Ureter (tissue), 1 donor: ENCODE measurements at regions not wholly inside any gene's neighbourhood (a gene's known extent, or its start where the extent isn't known, plus 50 kb on each side); places are given as distances from the start of the nearest gene placed in this dataset.

Experiments used
- DNase-seq: peaks from one replicate; pipeline ENCODE4 v3.0.0-alpha.2; 2020; ENCODE audit warnings: low spot score
- donor health status: DM: yes; HTN: yes; CAD: no.

- no peak for DNase-seq
These were observed 64.3 kb downstream of the MRPL14 start for GRCh38 chr6:44062771-44063560.

DNA sequence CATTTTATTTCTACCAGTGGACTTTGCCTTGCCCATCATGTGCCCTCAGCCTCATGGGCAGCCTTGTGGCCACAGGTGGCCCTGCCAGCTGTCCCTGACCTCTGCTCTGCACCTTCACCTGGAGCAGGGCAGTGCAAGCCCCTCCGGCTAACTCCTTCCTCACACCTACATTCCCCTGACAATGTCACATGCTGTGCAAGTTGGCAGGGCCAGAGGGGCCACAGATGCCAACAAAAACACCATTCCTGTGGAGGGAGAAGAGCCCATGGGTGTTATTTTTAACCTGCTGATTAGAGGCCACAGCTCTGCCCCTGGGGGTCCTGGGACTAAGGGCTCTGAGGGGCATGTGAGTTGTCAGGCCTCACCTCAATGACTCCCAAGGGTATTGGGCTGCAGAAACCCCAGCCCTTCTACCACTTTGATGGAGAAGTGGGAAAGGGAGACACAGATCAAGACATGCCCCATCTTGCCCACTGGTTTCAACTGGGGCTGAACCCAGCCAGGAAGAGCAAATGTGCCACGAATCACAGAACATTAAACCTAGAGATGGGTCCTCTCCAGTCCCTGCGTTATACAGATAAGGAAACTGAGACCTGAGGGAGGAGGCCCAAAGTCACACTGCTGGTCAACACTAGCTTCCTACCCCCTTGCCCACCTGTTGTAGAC, 65.0 kb downstream of the MRPL14 start:
- no peak for DNase-seq

GRCh38 chr6:44061375-44062104, 65.7 kb downstream of the MRPL14 start:
- DNase-seq, result no peak

DNA sequence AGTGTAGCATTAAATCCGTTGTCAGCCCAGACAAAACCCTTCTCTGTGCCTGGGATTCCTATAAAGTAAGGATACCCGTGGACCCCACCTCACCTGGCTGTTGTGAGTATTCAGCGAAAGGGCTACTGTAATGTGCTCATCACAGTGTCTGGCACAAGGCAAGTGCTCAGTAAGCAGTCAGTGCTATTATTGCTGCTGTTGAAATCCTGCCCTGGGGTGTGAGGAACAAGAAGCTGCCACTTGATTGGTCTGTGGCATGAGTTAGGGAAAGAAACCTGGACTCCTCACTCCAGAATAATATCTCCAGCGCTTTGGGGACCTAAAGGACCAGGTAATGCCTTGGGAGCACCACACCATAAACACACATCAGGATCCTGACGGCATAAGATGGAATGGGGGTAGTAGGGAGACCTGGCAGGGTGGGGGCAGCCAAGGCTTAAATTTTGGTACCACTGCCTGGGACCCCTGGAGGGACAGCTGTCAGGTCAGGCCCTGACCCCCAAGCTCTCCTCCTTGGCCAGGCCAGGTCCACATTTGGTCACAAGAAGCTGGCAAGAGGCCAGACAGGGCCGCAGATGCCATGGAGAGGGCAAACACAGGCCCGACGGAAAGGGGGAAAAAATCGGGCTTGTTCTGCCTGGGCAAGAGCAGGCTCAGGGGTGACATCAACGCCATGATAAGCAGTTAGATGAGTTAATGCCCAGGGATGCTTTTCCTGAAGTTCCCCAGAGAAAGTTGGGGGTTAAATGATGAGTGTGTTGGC, 66.5 kb downstream of the MRPL14 start:
- DNase-seq, result no peak

GRCh38 chr6:44059359-44060346, 67.6 kb downstream of the MRPL14 start:
- no peak for DNase-seq

- peak; percentile 92 for DNase-seq
These were observed 68.5 kb downstream of the MRPL14 start for GRCh38 chr6:44058617-44059358.

GRCh38 chr6:44057931-44058616, 69.2 kb downstream of the MRPL14 start:
- DNase-seq, result no peak

GRCh38 chr6:44057238-44057930, 69.9 kb downstream of the MRPL14 start:
- DNase-seq, result no peak

DNA sequence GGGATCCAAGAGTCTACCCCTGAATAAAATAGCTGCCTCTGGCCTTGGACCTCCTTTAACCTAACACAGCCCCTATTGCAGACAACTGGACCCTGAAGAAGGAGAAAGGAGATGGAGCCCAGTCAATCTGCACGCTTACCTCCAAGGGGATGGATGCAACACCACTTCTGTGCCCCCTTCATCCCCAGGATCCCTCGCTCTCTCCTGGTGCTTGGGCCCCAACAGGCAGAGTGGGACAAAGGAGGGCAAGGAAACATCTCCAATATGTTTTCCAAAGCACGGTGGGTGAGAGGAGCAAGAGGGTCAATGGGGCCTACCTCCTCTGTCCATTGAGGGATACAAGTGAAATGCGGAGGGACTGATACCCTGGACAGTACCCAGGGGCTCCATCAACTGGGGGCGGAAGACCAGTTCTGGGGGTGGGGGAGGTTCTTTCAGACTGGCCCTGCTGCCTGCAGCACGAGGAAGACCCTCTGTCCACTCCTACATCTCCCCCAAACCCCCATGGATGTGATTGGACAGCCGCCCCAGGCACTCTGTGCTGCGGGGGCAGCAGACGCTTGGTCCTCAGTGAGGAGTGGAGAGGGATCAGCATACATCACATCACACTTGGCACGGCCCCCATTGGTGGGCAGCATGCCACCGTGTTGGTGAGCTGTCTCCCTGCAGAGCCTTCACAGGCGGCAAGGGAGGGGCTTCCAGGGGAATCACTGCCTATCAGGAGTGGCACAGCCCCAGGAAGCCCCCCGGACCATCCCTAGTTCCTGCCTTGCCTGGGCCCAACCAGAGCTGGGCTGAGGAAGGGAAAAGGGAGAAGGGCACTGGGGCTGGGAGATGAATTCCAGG, 70.6 kb downstream of the MRPL14 start:
- no peak for DNase-seq

DNA sequence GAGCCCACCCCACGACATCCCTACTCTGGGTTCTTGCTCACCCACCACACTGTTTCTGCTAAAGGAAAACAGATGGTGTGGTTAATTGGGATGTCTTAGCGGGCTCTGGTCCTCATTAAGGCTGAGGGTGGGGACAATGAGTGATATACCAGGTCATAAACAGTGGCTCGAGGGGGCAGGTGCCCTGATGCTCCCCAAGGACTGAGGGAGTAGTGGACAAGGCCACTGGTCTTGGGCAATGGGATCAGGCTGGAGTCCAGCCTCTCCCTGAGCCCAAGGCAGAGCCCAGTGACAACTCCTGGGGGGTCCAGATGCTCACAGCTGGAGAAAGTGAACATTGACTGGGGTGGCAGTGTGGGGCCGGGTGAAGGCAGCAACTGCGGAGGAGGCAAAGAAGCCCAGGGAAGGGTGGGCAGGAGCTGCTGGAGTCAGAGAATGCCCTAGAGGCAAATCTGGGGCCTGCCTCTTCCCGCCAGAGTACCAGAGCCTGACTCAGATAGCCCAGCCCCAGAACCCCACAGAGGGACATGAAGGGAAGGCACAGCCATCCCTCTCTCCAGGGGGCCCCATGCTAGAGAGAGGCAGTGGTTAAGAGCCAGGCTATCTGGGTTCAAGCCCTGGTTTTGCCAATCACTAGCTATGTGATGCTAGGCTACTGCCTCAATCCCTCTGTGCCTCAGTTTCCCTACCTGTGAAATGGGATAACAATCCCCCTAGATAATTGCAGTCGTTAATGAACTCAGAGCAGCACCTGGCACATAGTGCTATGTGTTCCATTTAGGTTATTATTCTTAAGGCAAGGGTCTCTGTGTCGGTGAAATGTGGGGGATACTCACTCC, 72.3 kb downstream of the MRPL14 start:
- no peak for DNase-seq

DNA sequence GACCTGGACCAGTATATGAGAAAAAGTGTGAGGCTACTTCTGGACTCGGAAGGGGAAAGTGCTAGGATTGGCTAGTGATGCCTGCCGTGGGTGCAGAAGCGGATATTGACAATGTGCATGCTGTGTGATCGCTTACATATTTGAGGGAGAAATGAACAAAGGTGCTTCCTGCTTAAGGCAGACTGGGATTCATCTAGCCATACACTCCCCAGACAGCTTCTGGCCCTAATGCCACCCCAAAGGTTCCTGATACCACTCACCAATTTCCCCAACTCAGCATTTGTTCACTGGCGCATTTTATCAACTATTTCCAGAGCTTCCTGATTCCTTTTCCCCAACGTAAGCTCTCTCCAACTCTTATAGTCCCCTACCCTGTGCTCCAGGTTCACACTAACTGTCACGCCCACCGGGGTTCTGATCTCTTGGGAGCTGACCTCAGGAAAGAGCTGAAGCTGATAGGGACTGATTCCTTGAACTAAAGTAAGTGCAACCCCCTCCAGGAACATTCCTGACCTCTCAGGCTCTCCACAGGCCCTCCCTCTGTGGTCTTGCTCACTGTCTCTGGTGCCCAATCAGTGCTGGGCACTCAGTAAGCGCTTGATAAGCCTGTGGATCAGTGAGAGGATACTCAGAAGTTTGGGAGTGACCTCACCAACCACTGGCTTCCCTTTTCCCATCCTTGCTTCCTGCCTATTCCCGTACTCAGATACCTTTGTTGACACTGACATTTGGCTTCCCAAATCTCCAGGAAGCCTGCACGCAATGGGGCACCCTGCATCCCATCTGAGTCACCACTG, 73.3 kb downstream of the MRPL14 start:
- no peak for DNase-seq

DNA sequence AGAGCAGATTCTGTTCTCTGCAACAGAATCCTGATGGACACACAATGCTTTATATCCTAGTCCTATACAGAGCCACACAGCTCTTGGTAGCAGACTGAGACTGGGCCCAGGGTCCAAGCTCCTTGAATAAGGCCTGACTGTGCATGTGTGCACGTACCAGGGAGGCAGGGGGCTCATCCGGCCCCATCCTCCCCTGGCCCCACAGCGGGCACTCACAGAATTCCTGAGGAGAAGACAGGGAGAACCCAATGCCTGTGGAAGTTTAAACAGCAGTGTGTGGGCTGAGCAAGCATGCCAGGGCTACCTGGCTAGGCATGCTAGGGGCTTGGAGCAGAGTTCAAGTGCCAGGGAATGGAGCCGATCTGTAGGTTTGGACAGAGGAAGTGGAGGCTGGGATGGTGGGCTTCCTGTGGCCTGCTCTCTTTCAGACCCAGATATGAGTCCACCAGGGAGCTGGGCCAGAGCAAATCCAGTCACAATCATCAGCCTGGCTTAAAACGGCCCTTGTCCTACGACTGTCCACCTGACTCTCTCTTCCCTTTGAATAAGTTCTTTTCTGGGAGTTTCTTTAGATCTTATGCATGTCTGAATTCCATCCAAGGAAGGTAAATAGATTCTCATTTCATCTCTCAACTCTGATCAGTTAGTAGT, 74.0 kb downstream of the MRPL14 start:
- DNase-seq, result no peak

- DNase-seq, result no peak
These were observed 74.7 kb downstream of the MRPL14 start for GRCh38 chr6:44052419-44053023.

DNA sequence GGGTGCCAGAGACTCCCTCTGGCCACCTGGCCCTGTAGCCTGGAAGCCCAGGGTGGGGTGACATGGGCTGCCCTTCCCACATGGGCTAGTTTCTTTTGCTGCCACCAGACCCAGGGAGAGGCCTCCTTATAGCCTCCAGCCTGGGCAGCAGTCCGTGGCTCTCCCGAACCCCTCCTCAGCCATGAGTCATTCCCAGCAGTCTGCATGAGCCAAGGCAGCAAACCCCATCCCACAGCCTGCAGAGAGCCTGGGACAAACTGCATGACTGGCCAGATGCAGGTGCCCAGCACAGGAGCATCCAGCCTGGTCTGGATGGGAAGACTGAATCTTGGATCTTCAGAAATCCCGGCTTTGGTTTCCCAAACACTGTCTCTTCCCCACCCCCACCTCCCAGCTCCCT, 75.7 kb downstream of the MRPL14 start:
- no peak for DNase-seq

DNA sequence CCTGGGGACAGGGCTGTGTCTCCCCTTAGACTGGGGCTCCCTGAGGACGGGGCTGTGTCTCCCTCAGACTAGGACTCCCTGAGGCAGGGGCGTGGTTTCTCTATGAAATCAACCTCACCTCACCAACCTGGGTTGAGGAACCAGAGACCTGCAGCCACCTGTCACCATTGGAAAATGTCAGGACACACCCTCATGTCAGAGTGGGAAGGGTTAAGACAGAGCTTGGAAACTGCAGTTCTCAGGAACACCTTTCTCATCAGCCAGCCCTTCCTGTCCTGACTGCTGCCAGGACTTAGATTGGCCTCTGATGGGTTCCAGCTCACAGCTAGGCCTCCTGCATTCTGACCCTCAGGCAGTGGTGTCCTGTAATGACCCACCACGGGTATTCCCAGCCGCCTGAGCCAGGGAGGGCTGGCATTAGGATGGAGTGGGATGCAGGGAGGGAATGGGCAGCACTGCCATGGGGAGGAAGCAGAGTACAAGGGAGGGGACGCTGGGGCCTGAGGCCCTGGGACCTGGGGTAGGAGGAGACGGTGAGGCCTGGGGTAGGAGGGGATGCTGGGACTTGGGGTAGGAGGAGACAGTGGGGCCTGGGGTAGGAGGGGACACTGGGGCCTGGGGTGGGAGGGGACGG, 76.3 kb downstream of the MRPL14 start:
- DNase-seq, result no peak
